Ovary (tissue), 3 donors: ENCODE measurements at regions not wholly inside any gene's neighbourhood (a gene's known extent, or its start where the extent isn't known, plus 50 kb on each side); places are given as distances from the start of the nearest gene placed in this dataset.

Experiments
- CTCF ChIP-seq, 3 donors: fragments of 450-650 bp in 2 of 3; fragments of 200-600 bp in 1 of 3; IDR thresholded peaks; one replicate each; pipeline versions ENCODE4 v1.5.1 to v1.8.0; 2016 to 2022; ENCODE audit warnings: antibody characterized with exemption in 3 of 3, mild to moderate bottlenecking in 1 of 3
- POLR2A ChIP-seq: fragments of 450-650 bp; IDR thresholded peaks from one replicate; pipeline ENCODE4 v1.6.1; 2017; ENCODE audit warnings: antibody characterized with exemption, mild to moderate bottlenecking, moderate library complexity
- donor health status: DM: no; HTN: no; CAD: no.

GRCh38 chr3:19765954-19766353 is 168.1 kb downstream of the EFHB start:
- TF ChIP-seq CTCF (IDR thresholded peaks at IDR 0.05) = no peak
- TF ChIP-seq POLR2A = no peak
